Endothelial cell of umbilical vein (primary cell): ENCODE measurements at regions not wholly inside any gene's neighbourhood (a gene's known extent, or its start where the extent isn't known, plus 50 kb on each side); places are given as distances from the start of the nearest gene placed in this dataset.

ENCODE experiments used
- BruUV-seq: library from RNA; stranded (reverse); fragments of 400-500 nt; replicated peaks from 2 replicates; lab custom pipeline; 2021; lab: Mats Ljungman, UMichigan
- CTCF ChIA-PET: fragments of 300-600, 350-600 bp; sonication (Branson Sonifier 250); formaldehyde crosslinking; loops from one replicate; lab custom pipeline; 2021; ENCODE audit warnings: antibody characterized with exemption, inconsistent platforms; lab: Charles Lee
- POLR2A ChIA-PET: fragments of 300-600, 350-600 bp; sonication (Branson Sonifier 250); formaldehyde crosslinking; loops from one replicate; lab custom pipeline; 2021; ENCODE audit warnings: antibody characterized with exemption, inconsistent platforms; lab: Charles Lee
- DNase-seq: peaks from one replicate; pipeline ENCODE4 v3.0.0-alpha.2; 2011; ENCODE audit warnings: low read depth, low spot score
- FAIRE-seq: peaks from 2 replicates; lab custom pipeline; 2011; peaks lifted over from hg19 to GRCh38; lab: Jason Lieb, UNC
- H2AFZ ChIP-seq: 2 replicates; pipeline ENCODE4 v1.6.0; 2012; ENCODE audit warnings: low read depth, low read length, control low read depth, inconsistent platforms
- H3K27ac ChIP-seq: 2 replicates; pipeline ENCODE4 v1.5.1; 2011; ENCODE audit warnings: low read depth, mild to moderate bottlenecking, control low read depth, low read length, moderate library complexity; ENCODE audit not compliant: insufficient read depth
- H3K27me3 ChIP-seq, 2 experiments: 2 replicates each; pipeline versions ENCODE4 v1.6.0 to v1.6.1; 2011; ENCODE audit warnings: low read length in 2 of 2, mixed read lengths in 1 of 2; ENCODE audit not compliant: control insufficient read depth in 2 of 2, insufficient read depth in 2 of 2
- H3K36me3 ChIP-seq, 2 experiments: 2 replicates in 1 of 2; 3 replicates in 1 of 2; pipeline ENCODE4 v1.5.1; 2011; ENCODE audit warnings: low read length in 2 of 2, mild to moderate bottlenecking in 1 of 2, moderate library complexity in 1 of 2; ENCODE audit not compliant: control insufficient read depth in 2 of 2, insufficient read depth in 2 of 2; ENCODE audit errors: extremely low read depth in 1 of 2
- H3K4me1 ChIP-seq: 3 replicates; pipeline ENCODE4 v1.5.1; 2011; ENCODE audit warnings: mild to moderate bottlenecking, low read length; ENCODE audit not compliant: control insufficient read depth, insufficient read depth; ENCODE audit errors: extremely low read depth
- H3K4me2 ChIP-seq: 2 replicates; pipeline ENCODE4 v1.6.1; 2011; ENCODE audit warnings: low read length, control low read depth, mixed read lengths; ENCODE audit not compliant: insufficient read depth
- H3K4me3 ChIP-seq, 3 experiments: fragments of 200-600 bp in 1 of 3; sonication (generic), shearing (Covaris generic) in 1 of 3; replicated peaks in 1 of 3; 2 replicates each; pipeline ENCODE4 v1.5.1; 2011 to 2016; ENCODE audit warnings: control low read depth in 3 of 3, low read length in 3 of 3, mild to moderate bottlenecking in 2 of 3, inconsistent platforms in 1 of 3, low read depth in 1 of 3, moderate library complexity in 1 of 3; ENCODE audit not compliant: insufficient read depth in 1 of 3
- H3K79me2 ChIP-seq: 2 replicates; pipeline ENCODE4 v1.6.0; 2012; ENCODE audit warnings: low read length, inconsistent platforms; ENCODE audit not compliant: control insufficient read depth, insufficient read depth
- H3K9ac ChIP-seq: replicated peaks from 2 replicates; pipeline ENCODE3; 2011; ENCODE audit warnings: low read length, control low read depth; ENCODE audit not compliant: insufficient read depth; ENCODE audit errors: extremely low read depth
- H3K9me1 ChIP-seq: replicated peaks from 3 replicates; pipeline ENCODE4 v1.6.0; 2011; ENCODE audit warnings: mild to moderate bottlenecking, low read length; ENCODE audit not compliant: control insufficient read depth, insufficient read depth; ENCODE audit errors: extremely low read depth
- H3K9me3 ChIP-seq: replicated peaks from 2 replicates; pipeline ENCODE4 v1.5.1; 2012; ENCODE audit warnings: low read length, inconsistent platforms; ENCODE audit not compliant: control insufficient read depth, insufficient read depth
- H4K20me1 ChIP-seq: replicated peaks from 2 replicates; pipeline ENCODE3; 2011; ENCODE audit warnings: mild to moderate bottlenecking, low read length; ENCODE audit not compliant: control insufficient read depth, insufficient read depth; ENCODE audit errors: extremely low read depth
- CTCF ChIP-seq, 2 donors: IDR thresholded peaks; 1 replicate in 1 of 2; 2 replicates in 1 of 2; pipeline ENCODE4 v1.5.1; 2011; ENCODE audit warnings: low read length in 2 of 2, mild to moderate bottlenecking in 2 of 2, moderate library complexity in 2 of 2, control low read depth in 1 of 2, inconsistent platforms in 1 of 2, low read depth in 1 of 2; ENCODE audit not compliant: insufficient read depth in 1 of 2; ENCODE audit errors: extremely low read depth in 1 of 2
- EZH2 ChIP-seq: IDR thresholded peaks from 2 replicates; pipeline ENCODE4 v1.6.1; 2012; ENCODE audit warnings: borderline replicate concordance, low read depth, mild to moderate bottlenecking, moderate library complexity, low read length, inconsistent platforms; ENCODE audit not compliant: severe bottlenecking
- FOS ChIP-seq: IDR thresholded peaks from 2 replicates; pipeline ENCODE4 v1.6.1; 2011; ENCODE audit warnings: mild to moderate bottlenecking, low read length, moderate library complexity, borderline replicate concordance; ENCODE audit not compliant: insufficient read depth
- GATA2 ChIP-seq: IDR thresholded peaks from 2 replicates; pipeline ENCODE4 v1.7.0; 2011; ENCODE audit warnings: low read depth, mild to moderate bottlenecking, moderate library complexity, mixed read lengths, low read length; ENCODE audit not compliant: insufficient read length, insufficient read depth
- JUN ChIP-seq: IDR thresholded peaks from 2 replicates; pipeline ENCODE4 v1.6.1; 2011; ENCODE audit warnings: borderline replicate concordance, low read depth; ENCODE audit not compliant: insufficient read length, insufficient read depth
- MAX ChIP-seq: IDR thresholded peaks from 2 replicates; pipeline ENCODE4 v1.6.1; 2011; ENCODE audit not compliant: insufficient read depth, insufficient read length
- MYC ChIP-seq: IDR thresholded peaks from one replicate; pipeline ENCODE4 v1.6.1; 2011; ENCODE audit warnings: mild to moderate bottlenecking, low read depth, low read length
- POLR2A ChIP-seq: IDR thresholded peaks from 2 replicates; pipeline ENCODE4 v1.6.1; 2012; ENCODE audit warnings: low read depth, mild to moderate bottlenecking, control low read depth, low read length
- POLR2AphosphoS5 ChIP-seq: IDR thresholded peaks from 2 replicates; pipeline ENCODE4 v1.6.1; 2012; ENCODE audit warnings: low read depth, mild to moderate bottlenecking, control low read depth, low read length, moderate library complexity; ENCODE audit not compliant: insufficient read depth
- dilution Hi-C: fragments of 300-500 bp; cut with MboI; formaldehyde crosslinking; loops from one replicate; pipeline ENCODE4 v1.15.0; 2019; ENCODE audit warnings: low sequenced_read_pairs; ENCODE audit not compliant: extremely low pct_ligation_motif_present
- intact Hi-C: fragments of 100-400 bp; cut with micrococcal nuclease; formaldehyde crosslinking; loops from one replicate; pipeline ENCODE4 v1.10.0; 2022

- no peaks in the 10 kb centered on the region for H3K9me1 ChIP-seq
- H3K27ac ChIP-seq = no peak overlapping the region
- no peaks in the 10 kb centered on the region for H4K20me1 ChIP-seq
- no peak overlapping the region for H3K4me2 ChIP-seq
- H3K9ac ChIP-seq = no peak overlapping the region
- DNase-seq (no peak), FAIRE-seq (no peak)
- ChIA-PET CTCF (no interaction called here), POLR2A (interaction anchor here (0.6 kb wide), 1 partner anchor 1568 kb away, joined by 3 read pairs; no protein-coding TSS in a partner anchor)
- TF ChIP-seq MYC = no peak
- TF ChIP-seq CTCF (IDR thresholded peaks at IDR 0.05; ENCODE audit: extremely low read depth in 1 of 2, insufficient read depth in 1 of 2, low read depth in 1 of 2, low read length in 2 of 2) = no peak
- no peak for TF ChIP-seq JUN
- no peak for TF ChIP-seq GATA2
- TF ChIP-seq EZH2 = no peak
- no peak for TF ChIP-seq POLR2A
- TF ChIP-seq MAX = no peak
- TF ChIP-seq FOS = no peak
- TF ChIP-seq POLR2AphosphoS5 = no peak
- H3K9me3 ChIP-seq = no peaks in the 10 kb centered on the region
- H3K79me2 ChIP-seq = no peaks in the 10 kb centered on the region
- intact Hi-C loops = no loop called here
- H3K4me1 ChIP-seq = no peaks in the 10 kb centered on the region
- H2AFZ ChIP-seq = no peak overlapping the region
- H3K36me3 ChIP-seq = no peaks in the 10 kb centered on the region
- dilution Hi-C loops = no loop called here
- BruUV-seq = no TSS peak
- H3K27me3 ChIP-seq = no peaks in the 10 kb centered on the region
- no peak overlapping the region for H3K4me3 ChIP-seq
Measured at GRCh38 chr18:71899707-71900472, 644.3 kb downstream of the CBLN2 start.
